ENCODE measurements at regions not wholly inside any gene's neighbourhood (a gene's known extent, or its start where the extent isn't known, plus 50 kb on each side); places are given as distances from the start of the nearest gene placed in this dataset.

DNA sequence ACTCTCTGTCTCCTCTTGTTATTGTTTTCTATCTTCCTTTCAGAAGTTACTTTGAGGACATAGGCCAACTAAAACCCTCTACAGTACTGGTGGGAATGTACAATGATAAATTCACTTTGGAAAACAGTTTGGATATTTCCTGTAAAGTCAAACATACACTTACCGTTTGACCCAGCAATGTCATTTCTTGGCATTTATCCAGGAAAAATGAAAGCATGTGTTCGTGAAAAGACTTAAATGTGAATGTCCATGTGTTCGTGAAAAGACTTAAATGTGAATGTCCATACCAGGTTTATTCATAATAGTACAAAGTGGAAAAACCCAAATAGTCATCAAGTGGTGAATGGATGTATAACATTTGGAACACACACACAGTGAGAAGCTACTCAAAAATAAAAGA lies 361.5 kb upstream of the DPH6 start:
- Histone ChIP-seq H3K4me1 (replicated peaks in 1 of 2) (no peaks in the 10 kb centered on the region), H3K36me3 (replicated peaks in 1 of 2) (no peaks in the 10 kb centered on the region), H3K27ac (no peak overlapping the region), H3K27me3 (no peaks in the 10 kb centered on the region), H3K4me3 (no peak overlapping the region), H3K9me3 (replicated peaks in 1 of 3) (no peaks in the 10 kb centered on the region)
- no peak for TF ChIP-seq POLR2A (IDR thresholded peaks at IDR 0.05)
- DNase-seq = no peak
- 32 to 52% (median 38%) methylated on average over 3 of the region's 3 CpGs for WGBS, 4 donors
- intact Hi-C loops (cut with DNase I) = no loop called here

DNA sequence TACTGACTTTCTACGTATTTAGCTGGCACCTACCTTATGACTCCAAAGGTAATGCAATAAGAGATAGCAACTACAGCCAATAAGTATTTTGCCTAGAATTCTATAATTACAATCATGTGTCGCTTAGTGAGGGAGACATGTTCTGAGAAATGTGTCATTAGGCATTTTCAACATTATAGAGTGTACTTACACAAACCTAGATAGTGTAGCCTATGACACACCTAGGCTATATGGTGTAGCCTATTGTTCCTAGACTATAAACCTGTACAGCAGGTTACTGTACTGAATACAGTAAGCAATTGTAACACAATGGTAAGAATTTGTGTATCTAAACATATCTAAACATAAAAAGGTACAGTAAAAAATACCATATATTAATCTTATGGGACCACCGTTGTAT lies 363.4 kb upstream of the DPH6 start:
- Histone ChIP-seq H3K4me1 (replicated peaks in 1 of 2) (no peaks in the 10 kb centered on the region), H3K4me3 (no peak overlapping the region), H3K27ac (no peak overlapping the region), H3K9me3 (replicated peaks in 1 of 3) (no peaks in the 10 kb centered on the region), H3K36me3 (replicated peaks in 1 of 2) (no peaks in the 10 kb centered on the region), H3K27me3 (no peaks in the 10 kb centered on the region)
- WGBS, 4 donors = 86 to 91% (median 87%) methylated on average over 3 of the region's 3 CpGs
- intact Hi-C loops (cut with DNase I) = no loop called here
- no peak for DNase-seq
- TF ChIP-seq, protein P1, sequence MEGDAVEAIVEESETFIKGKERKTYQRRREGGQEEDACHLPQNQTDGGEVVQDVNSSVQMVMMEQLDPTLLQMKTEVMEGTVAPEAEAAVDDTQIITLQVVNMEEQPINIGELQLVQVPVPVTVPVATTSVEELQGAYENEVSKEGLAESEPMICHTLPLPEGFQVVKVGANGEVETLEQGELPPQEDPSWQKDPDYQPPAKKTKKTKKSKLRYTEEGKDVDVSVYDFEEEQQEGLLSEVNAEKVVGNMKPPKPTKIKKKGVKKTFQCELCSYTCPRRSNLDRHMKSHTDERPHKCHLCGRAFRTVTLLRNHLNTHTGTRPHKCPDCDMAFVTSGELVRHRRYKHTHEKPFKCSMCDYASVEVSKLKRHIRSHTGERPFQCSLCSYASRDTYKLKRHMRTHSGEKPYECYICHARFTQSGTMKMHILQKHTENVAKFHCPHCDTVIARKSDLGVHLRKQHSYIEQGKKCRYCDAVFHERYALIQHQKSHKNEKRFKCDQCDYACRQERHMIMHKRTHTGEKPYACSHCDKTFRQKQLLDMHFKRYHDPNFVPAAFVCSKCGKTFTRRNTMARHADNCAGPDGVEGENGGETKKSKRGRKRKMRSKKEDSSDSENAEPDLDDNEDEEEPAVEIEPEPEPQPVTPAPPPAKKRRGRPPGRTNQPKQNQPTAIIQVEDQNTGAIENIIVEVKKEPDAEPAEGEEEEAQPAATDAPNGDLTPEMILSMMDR (IDR thresholded peaks at IDR 0.05) = no peak
- TF ChIP-seq POLR2A (IDR thresholded peaks at IDR 0.05) = no peak

- Histone ChIP-seq H3K27me3 (no peaks in the 10 kb centered on the region), H3K27ac (no peak overlapping the region), H3K4me3 (no peak overlapping the region), H3K9me3 (replicated peaks in 1 of 3) (no peaks in the 10 kb centered on the region), H3K36me3 (replicated peaks in 1 of 2) (no peaks in the 10 kb centered on the region), H3K4me1 (replicated peaks in 1 of 2) (no peaks in the 10 kb centered on the region)
- TF ChIP-seq, protein P1 (IDR thresholded peaks at IDR 0.05) = no peak
- TF ChIP-seq POLR2A (IDR thresholded peaks at IDR 0.05) = no peak
- 80 to 99% (median 90%) methylated on average over 2 of the region's 2 CpGs for WGBS, 4 donors
- no peak for DNase-seq
- intact Hi-C loops (cut with DNase I) = no loop called here
These were observed 364.3 kb upstream of the DPH6 start for GRCh38 chr15:35910227-35910626.

DNA sequence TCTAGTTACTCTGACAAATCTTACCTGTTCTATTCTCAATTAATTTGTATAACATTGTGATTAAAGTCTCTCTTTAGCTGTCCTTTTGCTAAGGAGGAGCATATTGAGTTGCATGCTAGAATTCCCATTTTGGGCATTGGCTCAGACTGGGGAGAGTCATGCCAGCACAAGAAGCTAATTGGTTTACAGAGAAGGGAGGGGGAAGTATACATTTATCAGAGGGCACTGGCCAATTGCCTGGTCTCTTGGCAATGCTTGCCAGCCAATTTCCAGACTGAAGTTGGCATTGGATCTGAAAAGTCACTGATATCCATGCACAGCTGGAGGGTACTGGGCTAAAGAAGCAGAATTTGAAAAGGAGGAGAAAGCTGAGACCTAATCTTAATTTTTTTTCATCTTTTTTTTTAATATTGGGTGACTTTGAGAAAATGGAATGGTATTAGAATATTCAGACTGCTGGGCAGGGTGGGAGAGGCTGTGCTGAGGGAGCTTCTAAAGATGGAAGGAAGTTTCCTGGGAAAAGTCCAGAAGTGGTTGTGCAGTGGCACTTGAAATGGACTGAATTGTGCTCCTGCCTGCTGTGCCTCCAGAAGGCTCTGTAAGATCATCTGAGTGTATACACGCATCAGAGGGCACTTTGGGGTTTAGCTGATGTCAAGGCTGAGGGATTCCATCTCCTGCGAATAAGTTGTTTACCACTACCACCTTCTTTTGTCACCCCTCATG lies 365.2 kb upstream of the DPH6 start:
- Histone ChIP-seq H3K36me3 (replicated peaks in 1 of 2) (no peaks in the 10 kb centered on the region), H3K27me3 (no peaks in the 10 kb centered on the region), H3K9me3 (replicated peaks in 1 of 3) (no peaks in the 10 kb centered on the region), H3K4me1 (replicated peaks in 1 of 2) (no peaks in the 10 kb centered on the region), H3K27ac (no peak overlapping the region), H3K4me3 (no peak overlapping the region)
- DNase-seq = no peak
- TF ChIP-seq, protein P1 (IDR thresholded peaks at IDR 0.05) = no peak
- TF ChIP-seq POLR2A (IDR thresholded peaks at IDR 0.05) = no peak
- intact Hi-C loops (cut with DNase I) = no loop called here
- WGBS, 4 donors = 72 to 84% (median 75%) methylated on average over 2 of the region's 2 CpGs

DNA sequence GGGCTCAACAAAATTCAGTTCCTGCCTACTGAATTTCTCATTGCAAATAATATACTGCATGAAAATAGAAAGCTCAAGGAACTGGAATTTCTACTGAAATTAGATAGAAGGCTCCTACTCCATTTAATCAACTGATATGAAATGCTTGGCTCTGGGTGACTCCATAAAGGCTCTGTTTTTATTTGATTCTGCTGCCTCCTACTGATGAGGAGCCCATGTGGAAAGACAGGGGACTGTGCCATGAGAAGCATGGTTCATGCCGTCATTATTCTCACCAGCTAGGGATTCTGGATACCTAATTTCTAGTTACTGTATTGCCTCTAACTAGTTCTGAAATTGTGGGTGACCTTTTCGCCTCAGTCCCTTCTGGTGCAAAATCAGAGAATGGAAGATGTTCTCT lies 366.2 kb upstream of the DPH6 start:
- H3K36me3 ChIP-seq (replicated peaks in 1 of 2) = no peaks in the 10 kb centered on the region
- TF ChIP-seq POLR2A (IDR thresholded peaks at IDR 0.05) = no peak
- TF ChIP-seq, protein P1 (IDR thresholded peaks at IDR 0.05) = peak in 4 of 6 experiments; percentile 15 to 40 (median 26)
- H3K9me3 ChIP-seq (replicated peaks in 1 of 3) = no peaks in the 10 kb centered on the region
- no peaks in the 10 kb centered on the region for H3K4me1 ChIP-seq (replicated peaks in 1 of 2)
- H3K4me3 ChIP-seq = no peak overlapping the region
- intact Hi-C loops (cut with DNase I) = no loop called here
- 67 to 80% (median 74%) methylated on average over 2 of the region's 2 CpGs for WGBS, 4 donors
- no peak overlapping the region for H3K27ac ChIP-seq
- no peaks in the 10 kb centered on the region for H3K27me3 ChIP-seq
- DNase-seq = peak in 2 of 7 donors; percentile 2 to 5

Measured in adrenal gland (tissue), 9 donors.